ENCODE measurements at regions not wholly inside any gene's neighbourhood (a gene's known extent, or its start where the extent isn't known, plus 50 kb on each side); places are given as distances from the start of the nearest gene placed in this dataset.

GRCh38 chr1:59177756-59178155, 119.1 kb upstream of the FGGY start (continued):
- TF ChIP-seq USF2 (IDR thresholded peaks at IDR 0.05; ENCODE audit: low read length): no peak
- no peak for TF ChIP-seq SIX5 (IDR thresholded peaks at IDR 0.05; ENCODE audit: low read depth, low read length)
- TF ChIP-seq TEAD4 (IDR thresholded peaks at IDR 0.05; ENCODE audit: low read depth, low read length): no peak
- no peak for TF ChIP-seq TAF7 (optimal IDR thresholded peaks at IDR 0.05; ENCODE audit: borderline replicate concordance, low read depth, low read length)
- no peak for TF ChIP-seq POLR2AphosphoS5 (IDR thresholded peaks at IDR 0.05; ENCODE audit: low read depth, low read length)
- no peak for TF ChIP-seq RFX5 (IDR thresholded peaks at IDR 0.05; ENCODE audit: borderline replicate concordance, low read depth, low read length)
- TF ChIP-seq BCL11A (IDR thresholded peaks at IDR 0.05; ENCODE audit: low read depth in 2 of 2, low read length in 2 of 2): no peak

All from H1 (cell line).